Globus pallidus (tissue), 1 donor: ENCODE measurements at regions not wholly inside any gene's neighbourhood (a gene's known extent, or its start where the extent isn't known, plus 50 kb on each side); places are given as distances from the start of the nearest gene placed in this dataset.

ENCODE experiments used
- DNase-seq: peaks from one replicate; pipeline ENCODE4 v3.0.0-alpha.2; 2015; ENCODE audit warnings: low spot score

GRCh38 chr17:12438813-12439586 is 226.7 kb upstream of the MYOCD start:
- no peak for DNase-seq

- no peak for DNase-seq
These were observed 220.4 kb upstream of the MYOCD start for GRCh38 chr17:12445331-12445730.

GRCh38 chr17:12457493-12457892 is 208.2 kb upstream of the MYOCD start:
- DNase-seq = no peak

GRCh38 chr17:12459736-12460135 is 206.0 kb upstream of the MYOCD start:
- DNase-seq = no peak

- DNase-seq = no peak
These were observed 202.6 kb upstream of the MYOCD start for GRCh38 chr17:12463102-12463501.

- DNase-seq = no peak
These were observed 193.2 kb upstream of the MYOCD start for GRCh38 chr17:12472252-12473173.

- DNase-seq = no peak
These were observed 187.4 kb upstream of the MYOCD start for GRCh38 chr17:12478311-12478710.

- no peak for DNase-seq
These were observed 180.3 kb upstream of the MYOCD start for GRCh38 chr17:12485361-12485906.

GRCh38 chr17:12489325-12489724 is 176.4 kb upstream of the MYOCD start:
- DNase-seq = no peak

- DNase-seq = no peak
These were observed 173.2 kb upstream of the MYOCD start for GRCh38 chr17:12492450-12492849.

- no peak for DNase-seq
These were observed 159.8 kb upstream of the MYOCD start for GRCh38 chr17:12505866-12506265.

- DNase-seq = no peak
These were observed 158.6 kb upstream of the MYOCD start for GRCh38 chr17:12507026-12507595.

GRCh38 chr17:12509801-12510200 is 155.9 kb upstream of the MYOCD start:
- no peak for DNase-seq

GRCh38 chr17:12510535-12510934 is 155.2 kb upstream of the MYOCD start:
- DNase-seq = no peak

- no peak for DNase-seq
These were observed 152.9 kb upstream of the MYOCD start for GRCh38 chr17:12512694-12513355.

- no peak for DNase-seq
These were observed 151.1 kb upstream of the MYOCD start for GRCh38 chr17:12514596-12514995.

GRCh38 chr17:12519956-12520594 is 145.6 kb upstream of the MYOCD start:
- no peak for DNase-seq

GRCh38 chr17:12521416-12521815 is 144.3 kb upstream of the MYOCD start:
- no peak for DNase-seq

GRCh38 chr17:12522336-12522735 is 143.4 kb upstream of the MYOCD start:
- no peak for DNase-seq

GRCh38 chr17:12522743-12523183 is 142.9 kb upstream of the MYOCD start:
- no peak for DNase-seq

- DNase-seq = no peak
These were observed 142.4 kb upstream of the MYOCD start for GRCh38 chr17:12523244-12523643.
